Mucosa of descending colon (tissue), 3 donors: ENCODE measurements at regions not wholly inside any gene's neighbourhood (a gene's known extent, or its start where the extent isn't known, plus 50 kb on each side); places are given as distances from the start of the nearest gene placed in this dataset.

Source experiments
- ATAC-seq: fragments of 200-7000 bp; cut with Tn5 transposase; one replicate; pipeline ENCODE4 v1.9.1; 2020; ENCODE audit warnings: mild to moderate bottlenecking, moderate library complexity
- DNase-seq, 3 donors: peaks; one replicate each; pipeline ENCODE4 v3.0.0-alpha.2; 2020
- H3K36me3 ChIP-seq: fragments of 200-600 bp; one replicate; pipeline ENCODE4 v1.8.0; 2021; ENCODE audit warnings: low read depth, mild to moderate bottlenecking
- H3K4me1 ChIP-seq: fragments of 200-600 bp; one replicate; pipeline ENCODE4 v1.8.0; 2021; ENCODE audit warnings: low read depth, mild to moderate bottlenecking
- H3K4me3 ChIP-seq: fragments of 200-600 bp; one replicate; pipeline ENCODE4 v1.8.0; 2021; ENCODE audit warnings: mild to moderate bottlenecking
- H3K9me3 ChIP-seq: fragments of 200-600 bp; one replicate; pipeline ENCODE4 v1.8.0; 2021; ENCODE audit warnings: mild to moderate bottlenecking
- CTCF ChIP-seq: fragments of 200-600 bp; IDR thresholded peaks from one replicate; pipeline ENCODE4 v1.8.0; 2022; ENCODE audit warnings: antibody characterized with exemption, mild to moderate bottlenecking
- intact Hi-C, 2 donors: fragments of 100-400 bp; cut with DNase I in 1 of 2; cut with micrococcal nuclease in 1 of 2; formaldehyde crosslinking; loops; one replicate each; pipeline versions ENCODE4 v1.11.0 to v1.11.1; 2022; cut with DNase I, micrococcal nuclease
- donor health status: DM: no; HTN: no; CAD: no; lungs with moderate emphysema.
- donor health status: DM: no; HTN: no; CAD: no.
- donor health status: DM: no; HTN: yes; CAD: no.

GRCh38 chr3:153657461-153657860 lies 463.7 kb upstream of the ARHGEF26 start:
- Histone ChIP-seq H3K4me1 (no peaks in the 10 kb centered on the region), H3K4me3 (no peak overlapping the region), H3K9me3 (no peaks in the 10 kb centered on the region), H3K36me3 (no peaks in the 10 kb centered on the region)
- intact Hi-C loops: no loop called here
- ATAC-seq (no peak), DNase-seq (no peak)
- no peak for TF ChIP-seq CTCF

GRCh38 chr3:153658136-153658535 lies 463.1 kb upstream of the ARHGEF26 start:
- H3K36me3 ChIP-seq: no peaks in the 10 kb centered on the region
- ATAC-seq: no peak
- no peak for DNase-seq
- no peaks in the 10 kb centered on the region for H3K4me1 ChIP-seq
- no peaks in the 10 kb centered on the region for H3K9me3 ChIP-seq
- intact Hi-C loops: no loop called here
- H3K4me3 ChIP-seq: no peak overlapping the region
- no peak for TF ChIP-seq CTCF

GRCh38 chr3:153666991-153667740 lies 454.0 kb upstream of the ARHGEF26 start:
- H3K4me1 ChIP-seq: no peaks in the 10 kb centered on the region
- TF ChIP-seq CTCF: no peak
- H3K9me3 ChIP-seq: no peaks in the 10 kb centered on the region
- intact Hi-C loops: loop anchor here in 1 of 2 donors (10.0 kb wide), 1 partner anchor 742 kb away; no protein-coding TSS in a partner anchor
- no peak for DNase-seq
- ATAC-seq: peak; percentile 42
- H3K4me3 ChIP-seq: no peak overlapping the region
- H3K36me3 ChIP-seq: no peaks in the 10 kb centered on the region

DNA sequence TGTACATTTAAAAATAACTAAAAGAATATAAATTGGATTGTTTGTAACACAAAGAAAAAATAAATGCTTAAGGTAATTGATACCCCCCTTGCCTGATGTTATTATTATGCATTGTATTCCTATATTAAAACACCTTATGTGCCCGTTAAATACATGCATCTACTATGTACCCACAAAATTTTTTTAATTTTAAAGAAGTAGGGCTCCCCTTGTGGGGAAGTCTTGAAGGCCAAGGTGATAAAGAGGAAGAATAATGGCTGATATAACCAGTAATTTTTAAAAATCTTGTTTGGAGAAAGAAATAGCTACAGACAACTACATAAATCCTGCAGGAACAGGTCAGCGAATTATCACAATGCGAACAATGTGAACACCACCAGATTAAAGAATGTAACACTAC lies 451.7 kb upstream of the ARHGEF26 start:
- no peaks in the 10 kb centered on the region for H3K9me3 ChIP-seq
- H3K36me3 ChIP-seq: no peaks in the 10 kb centered on the region
- intact Hi-C loops: loop anchor here in 1 of 2 donors (10.0 kb wide), 1 partner anchor 745 kb away; no protein-coding TSS in a partner anchor

DNA sequence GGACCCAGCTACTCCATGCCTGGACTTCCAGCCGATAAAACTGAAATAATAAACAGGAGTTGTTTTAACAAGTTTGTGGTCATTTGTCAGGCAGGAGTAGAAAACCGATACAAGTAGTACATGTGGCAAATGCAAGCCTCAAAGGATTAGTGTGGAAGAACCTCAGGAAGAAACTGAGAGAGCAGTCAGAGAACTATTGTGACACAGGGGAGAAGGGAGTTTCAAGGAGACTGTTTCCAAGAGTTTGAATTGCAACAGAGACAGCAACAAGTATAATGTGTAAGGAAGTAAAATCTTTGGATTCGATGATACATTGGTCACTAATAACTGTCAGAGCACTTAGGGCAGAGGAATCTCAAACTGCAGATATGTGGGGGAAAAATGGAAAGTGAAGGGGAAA lies 450.6 kb upstream of the ARHGEF26 start:
- ATAC-seq: no peak

More for the DNA sequence above, 451.7 kb upstream of the ARHGEF26 start:
- no peak for DNase-seq
- ATAC-seq: no peak
- H3K4me3 ChIP-seq: no peak overlapping the region
- H3K4me1 ChIP-seq: no peaks in the 10 kb centered on the region
- TF ChIP-seq CTCF: no peak

More for the DNA sequence above, 450.6 kb upstream of the ARHGEF26 start:
- Histone ChIP-seq H3K9me3 (no peaks in the 10 kb centered on the region), H3K36me3 (no peaks in the 10 kb centered on the region), H3K4me3 (no peak overlapping the region), H3K4me1 (no peaks in the 10 kb centered on the region)
- no peak for TF ChIP-seq CTCF
- DNase-seq: no peak
- intact Hi-C loops: no loop called here
